A204.1 (cell line): ENCODE measurements at regions not wholly inside any gene's neighbourhood (a gene's known extent, or its start where the extent isn't known, plus 50 kb on each side); places are given as distances from the start of the nearest gene placed in this dataset.

Experiments
- FAIRE-seq: peaks from 2 replicates; lab custom pipeline; 2012; peaks lifted over from hg19 to GRCh38; lab: Jason Lieb, UNC

DNA sequence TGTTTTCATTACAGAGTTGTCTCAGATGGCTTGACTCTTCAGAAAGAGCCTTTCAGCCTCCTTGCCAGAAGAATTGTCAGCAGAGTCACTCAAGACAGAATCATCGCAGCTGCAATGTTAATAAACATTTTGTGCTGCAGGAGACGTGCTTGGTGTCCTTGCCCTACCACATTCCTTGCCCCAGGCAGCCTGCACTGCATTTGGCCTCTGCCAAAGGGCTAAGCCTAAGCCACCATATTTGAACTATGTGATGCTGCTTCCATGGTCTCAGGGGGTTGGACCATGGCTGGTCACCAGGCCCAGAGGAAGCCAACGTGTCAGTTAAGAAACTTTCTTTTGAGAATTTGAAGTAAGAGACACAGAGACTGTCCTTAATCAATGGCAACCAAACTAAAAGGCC, 145.4 kb downstream of the ACTL7B start:
- FAIRE-seq: no peak

DNA sequence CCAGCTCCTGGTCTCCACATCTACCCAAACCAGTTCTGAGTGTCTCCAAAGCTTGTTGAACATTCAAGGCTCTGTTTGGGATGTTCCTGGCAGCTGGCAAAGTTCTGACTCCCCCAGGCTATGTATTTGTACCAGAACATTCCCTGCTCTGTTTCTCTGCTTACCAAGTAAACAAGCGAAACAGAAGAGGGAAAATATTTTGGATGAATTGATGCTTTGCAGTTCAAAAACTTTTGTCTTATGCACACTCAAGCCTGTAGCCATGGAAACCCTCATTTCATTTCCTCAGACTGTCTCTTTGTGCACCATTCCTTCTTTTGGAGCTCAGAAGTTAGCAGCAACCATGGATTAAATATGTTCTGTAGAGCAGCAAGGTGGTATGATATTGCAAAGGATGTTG, 145.8 kb downstream of the ACTL7B start:
- no peak for FAIRE-seq

DNA sequence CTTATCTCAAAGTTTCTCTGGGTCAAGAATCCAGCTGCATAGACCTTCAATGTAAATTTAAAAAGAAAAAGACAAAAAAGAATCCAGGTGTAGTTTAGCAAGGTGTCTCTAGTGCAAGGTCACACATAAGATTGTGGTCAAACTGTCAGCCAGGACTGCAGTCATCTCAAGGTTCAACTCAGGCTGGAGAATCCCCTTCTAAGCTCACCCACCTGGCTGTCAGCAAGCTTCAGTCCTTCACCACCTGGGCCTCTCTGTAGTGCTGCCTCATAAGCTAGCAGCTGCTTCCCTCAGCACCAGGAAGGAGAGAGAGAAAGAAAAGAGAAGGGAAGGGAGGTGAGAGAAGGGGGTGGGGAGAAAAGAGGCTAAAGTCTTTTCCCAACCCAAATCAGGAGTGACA, 146.7 kb downstream of the ACTL7B start:
- no peak for FAIRE-seq

DNA sequence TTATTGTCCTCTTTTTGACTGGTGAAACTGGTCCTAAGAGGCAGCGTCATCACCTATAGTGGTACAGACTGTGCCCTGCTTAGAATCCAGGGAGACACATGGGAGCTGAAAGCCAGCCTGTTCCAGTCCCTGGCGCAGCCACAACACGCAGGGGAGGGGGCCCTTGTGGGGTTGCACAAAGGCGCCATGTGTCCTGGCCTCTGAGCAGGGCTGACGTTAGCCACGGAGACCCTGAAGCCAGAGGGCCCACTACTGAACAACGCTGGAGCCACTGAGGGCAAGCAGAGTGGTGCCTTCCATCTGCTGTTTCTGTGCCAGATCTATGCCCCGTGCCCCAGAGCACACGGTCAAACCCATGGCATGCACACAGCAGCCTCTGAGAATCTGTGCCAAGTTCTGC, 147.3 kb downstream of the ACTL7B start:
- no peak for FAIRE-seq

- no peak for FAIRE-seq
Measured at GRCh38 chr9:108707120-108707519, 148.7 kb downstream of the ACTL7B start.

- no peak for FAIRE-seq
Measured at GRCh38 chr9:108704156-108704852, 151.5 kb downstream of the ACTL7B start.

GRCh38 chr9:108703429-108703828, 152.4 kb downstream of the ACTL7B start:
- FAIRE-seq: no peak

DNA sequence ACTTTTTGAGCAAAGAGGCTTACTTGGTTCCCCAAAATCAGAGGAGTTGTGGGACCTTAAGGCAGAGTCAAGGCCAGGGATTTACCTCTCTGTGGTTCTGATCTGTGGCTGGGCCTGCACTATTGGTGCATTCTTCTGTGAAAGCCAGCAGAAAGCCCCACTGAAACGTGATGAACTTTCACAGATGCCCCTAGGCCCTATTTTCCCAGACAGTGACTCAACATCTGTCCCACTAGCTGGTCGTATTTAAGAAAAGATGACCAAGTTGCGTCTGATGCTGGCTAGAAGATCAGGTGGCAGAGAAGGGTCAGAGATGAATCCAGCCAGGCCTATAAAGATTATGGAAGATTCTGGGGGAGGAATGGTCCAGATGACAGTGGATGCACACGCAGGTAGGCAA, 153.1 kb downstream of the ACTL7B start:
- FAIRE-seq: no peak

GRCh38 chr9:108698801-108699200, 157.0 kb downstream of the ACTL7B start:
- FAIRE-seq: no peak

GRCh38 chr9:108698231-108698630, 157.6 kb downstream of the ACTL7B start:
- FAIRE-seq: no peak

DNA sequence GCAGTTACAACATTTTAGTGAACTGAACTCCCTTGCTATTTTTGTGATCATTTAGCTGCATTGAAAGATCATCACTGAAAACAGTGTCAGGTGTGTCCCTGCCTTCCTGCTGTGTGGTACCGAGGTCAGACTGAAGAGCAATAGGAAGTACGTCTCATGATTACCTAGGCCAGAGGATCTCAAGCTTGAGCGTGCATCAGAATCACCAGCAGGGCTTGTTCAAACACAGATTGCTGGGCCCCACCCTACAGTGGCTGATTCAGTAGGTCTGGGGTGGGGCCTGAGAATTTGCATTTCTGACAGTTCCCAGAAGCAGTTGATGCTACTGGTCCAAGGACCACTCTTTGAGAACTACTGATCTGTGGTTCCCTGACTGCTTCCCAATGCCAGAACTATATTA, 159.6 kb downstream of the ACTL7B start:
- no peak for FAIRE-seq

- FAIRE-seq: no peak
Measured at GRCh38 chr9:108694170-108694569, 161.6 kb downstream of the ACTL7B start.

GRCh38 chr9:108691614-108692013, 164.2 kb downstream of the ACTL7B start:
- no peak for FAIRE-seq

DNA sequence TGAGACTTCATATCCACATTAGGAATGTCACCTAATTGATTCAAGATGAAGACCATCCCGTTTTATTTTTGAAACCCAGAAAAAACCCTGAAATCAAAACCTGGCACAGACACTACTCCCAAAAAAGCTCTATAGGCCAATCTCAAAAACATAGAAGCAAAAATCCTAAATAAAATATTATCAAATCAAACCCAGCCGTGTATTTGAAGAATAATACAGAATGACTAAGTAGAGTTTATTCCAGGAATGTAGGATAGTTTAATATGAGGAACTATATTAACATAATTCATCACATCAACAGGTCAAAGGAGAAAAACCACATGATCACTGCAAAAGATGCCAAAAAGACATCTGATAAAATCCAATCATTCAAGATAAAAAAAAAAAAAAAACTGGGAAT, 167.1 kb downstream of the ACTL7B start:
- FAIRE-seq: no peak

- FAIRE-seq: no peak
Measured at GRCh38 chr9:108688051-108688450, 167.7 kb downstream of the ACTL7B start.

- FAIRE-seq: no peak
Measured at GRCh38 chr9:108687006-108687987, 168.5 kb downstream of the ACTL7B start.

GRCh38 chr9:108684288-108685025, 171.3 kb downstream of the ACTL7B start:
- no peak for FAIRE-seq

- no peak for FAIRE-seq
Measured at GRCh38 chr9:108683245-108683644, 172.5 kb downstream of the ACTL7B start.

DNA sequence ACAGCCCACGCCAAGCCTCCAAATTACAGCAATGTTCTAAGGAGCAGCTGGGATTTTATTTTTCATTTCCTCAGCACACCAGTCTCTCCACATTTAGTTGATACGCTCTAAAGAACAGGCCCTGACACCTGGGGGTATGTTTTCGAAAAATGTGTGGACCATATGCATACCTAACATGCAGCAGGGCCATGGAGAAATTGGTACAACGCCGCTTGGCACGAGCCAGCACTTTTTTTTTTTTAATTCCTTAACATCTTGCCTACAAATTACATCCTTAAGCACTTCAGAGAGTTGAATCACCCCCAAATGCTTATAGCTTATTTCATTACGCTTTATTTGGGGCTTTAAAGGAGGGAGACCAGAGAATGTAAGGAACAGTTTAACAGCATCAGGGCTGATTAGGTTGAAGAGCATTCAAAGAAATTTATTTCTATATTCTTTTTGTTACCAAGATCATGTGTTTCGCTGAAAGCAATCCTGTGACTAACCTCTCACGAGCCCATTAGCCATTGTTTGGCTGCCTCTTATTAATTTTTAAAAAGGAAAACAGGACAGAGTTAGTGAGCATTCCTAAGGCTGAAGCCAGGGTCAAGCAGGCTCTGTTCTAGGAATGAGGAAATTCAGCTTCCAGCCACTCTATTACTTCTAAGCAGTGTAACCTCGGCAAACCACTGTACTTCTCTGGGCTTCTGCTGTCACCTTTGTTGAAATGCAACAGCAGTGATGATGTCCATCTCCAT, 173.8 kb downstream of the ACTL7B start:
- no peak for FAIRE-seq

GRCh38 chr9:108680946-108681345, 174.8 kb downstream of the ACTL7B start:
- FAIRE-seq: no peak

DNA sequence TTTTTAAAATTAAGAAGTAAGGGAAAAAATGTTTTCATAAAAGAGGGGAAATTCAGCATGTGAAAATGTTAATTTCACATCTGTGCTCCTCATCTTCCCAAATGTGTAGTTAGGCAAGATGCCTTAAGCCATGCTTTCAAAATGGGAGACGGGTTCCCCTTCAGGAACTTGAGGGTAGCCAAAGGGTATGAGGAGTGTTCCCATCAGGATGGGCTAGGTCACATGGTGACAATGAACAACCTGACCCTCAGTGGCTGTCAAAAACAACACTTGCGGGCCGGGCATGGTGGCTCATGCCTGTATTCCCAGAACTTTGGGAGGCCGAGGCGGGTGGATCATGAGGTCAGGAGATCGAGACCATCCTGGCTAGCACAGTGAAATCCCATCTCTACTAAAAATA, 178.0 kb downstream of the ACTL7B start:
- FAIRE-seq: no peak

- FAIRE-seq: no peak
Measured at GRCh38 chr9:108676355-108676754, 179.4 kb downstream of the ACTL7B start.
